ENCODE measurements at regions not wholly inside any gene's neighbourhood (a gene's known extent, or its start where the extent isn't known, plus 50 kb on each side); places are given as distances from the start of the nearest gene placed in this dataset.

- TF ChIP-seq, protein P1, sequence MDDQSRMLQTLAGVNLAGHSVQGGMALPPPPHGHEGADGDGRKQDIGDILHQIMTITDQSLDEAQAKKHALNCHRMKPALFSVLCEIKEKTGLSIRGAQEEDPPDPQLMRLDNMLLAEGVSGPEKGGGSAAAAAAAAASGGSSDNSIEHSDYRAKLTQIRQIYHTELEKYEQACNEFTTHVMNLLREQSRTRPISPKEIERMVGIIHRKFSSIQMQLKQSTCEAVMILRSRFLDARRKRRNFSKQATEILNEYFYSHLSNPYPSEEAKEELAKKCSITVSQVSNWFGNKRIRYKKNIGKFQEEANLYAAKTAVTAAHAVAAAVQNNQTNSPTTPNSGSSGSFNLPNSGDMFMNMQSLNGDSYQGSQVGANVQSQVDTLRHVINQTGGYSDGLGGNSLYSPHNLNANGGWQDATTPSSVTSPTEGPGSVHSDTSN (IDR thresholded peaks at IDR 0.05) = no peak
- no peak for TF ChIP-seq NFIC (IDR thresholded peaks at IDR 0.05; ENCODE audit: borderline replicate concordance)
- TF ChIP-seq TAF1 (IDR thresholded peaks at IDR 0.05; ENCODE audit: borderline replicate concordance, low read depth, low read length) = no peak
- TF ChIP-seq NRF1 (IDR thresholded peaks at IDR 0.05; ENCODE audit: low read depth, low read length) = no peak
- no peak for TF ChIP-seq POLR2AphosphoS5 (IDR thresholded peaks at IDR 0.05; ENCODE audit: low read depth, low read length)
- no peak for TF ChIP-seq RXRA (IDR thresholded peaks at IDR 0.05; ENCODE audit: borderline replicate concordance, low read depth)
- no peak for TF ChIP-seq SMC3 (IDR thresholded peaks at IDR 0.05; ENCODE audit: low read depth, low read length)
Measured at GRCh38 chr16:51031598-51031997, 119.5 kb downstream of the SALL1 start (continued).

- Histone ChIP-seq H4K20me1 (ENCODE audit: insufficient read depth) (no peaks in the 10 kb centered on the region), H3K79me2 (ENCODE audit: insufficient read depth) (no peaks in the 10 kb centered on the region), H2AFZ (ENCODE audit: low read depth) (no peak overlapping the region), H3K4me3 (ENCODE audit: low read depth in 2 of 2, low read length in 1 of 2) (no peak overlapping the region), H3K9me2 (no peaks in the 10 kb centered on the region), H3K9me3 (no peaks in the 10 kb centered on the region), H3K4me2 (no peak overlapping the region), H3K27me3 (ENCODE audit: insufficient read depth) (no peaks in the 10 kb centered on the region), H3K4me1 (ENCODE audit: control insufficient read depth in 1 of 2, insufficient read depth in 2 of 2, low read depth in 1 of 2, low read length in 1 of 2) (no peaks in the 10 kb centered on the region), H3K27ac (ENCODE audit: low read depth in 2 of 2, low read length in 1 of 2) (no peak overlapping the region), H3F3A (replicated peaks; ENCODE audit: insufficient read depth) (no peaks in the 10 kb centered on the region), H3K36me3 (replicated peaks in 1 of 2; ENCODE audit: control insufficient read depth in 1 of 2, insufficient read depth in 2 of 2, low read length in 1 of 2) (no peaks in the 10 kb centered on the region), H3K9ac (no peak overlapping the region)
- WGBS (ENCODE audit: low lambda C conversion rate) = 3% methylated on average over 4 of the region's 4 CpGs
- TF ChIP-seq FOXJ3 (CRISPR knock-in tag; IDR thresholded peaks at IDR 0.05) (no peak), TEAD4 (IDR thresholded peaks at IDR 0.05; ENCODE audit: borderline replicate concordance, insufficient read depth) (no peak), GABPA (IDR thresholded peaks at IDR 0.05; ENCODE audit: low read depth) (no peak), USF2 (IDR thresholded peaks at IDR 0.05; ENCODE audit: borderline replicate concordance, low read depth, low read length) (no peak), SMC3 (IDR thresholded peaks at IDR 0.05; ENCODE audit: low read depth, low read length) (no peak), REST (IDR thresholded peaks at IDR 0.05; ENCODE audit: low read depth, low read length) (no peak), RAD21 (IDR thresholded peaks at IDR 0.05; ENCODE audit: low read length) (no peak), CHD2 (IDR thresholded peaks at IDR 0.05; ENCODE audit: low read length, partially characterized antibody) (no peak), GATA2 (CRISPR knock-in tag; IDR thresholded peaks at IDR 0.05) (no peak), FOSL2 (IDR thresholded peaks at IDR 0.05; ENCODE audit: borderline replicate concordance, low read depth) (no peak), EP300 (IDR thresholded peaks at IDR 0.05; ENCODE audit: borderline replicate concordance in 1 of 2, low read depth in 1 of 2, low read length in 1 of 2) (no peak), JUND (IDR thresholded peaks at IDR 0.05) (no peak), USF1 (IDR thresholded peaks at IDR 0.05; ENCODE audit: borderline replicate concordance, low read depth) (no peak), EZH2phosphoT487 (IDR thresholded peaks at IDR 0.05; ENCODE audit: borderline replicate concordance, low read depth) (no peak), CTCF (IDR thresholded peaks at IDR 0.05) (no peak), YY1 (IDR thresholded peaks at IDR 0.05; ENCODE audit: low read depth) (no peak), NFIC (IDR thresholded peaks at IDR 0.05; ENCODE audit: borderline replicate concordance) (no peak), MEF2A (IDR thresholded peaks at IDR 0.05; ENCODE audit: borderline replicate concordance, low read depth) (no peak)
- TF ChIP-seq, protein P2, sequence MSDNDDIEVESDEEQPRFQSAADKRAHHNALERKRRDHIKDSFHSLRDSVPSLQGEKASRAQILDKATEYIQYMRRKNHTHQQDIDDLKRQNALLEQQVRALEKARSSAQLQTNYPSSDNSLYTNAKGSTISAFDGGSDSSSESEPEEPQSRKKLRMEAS (IDR thresholded peaks at IDR 0.05; ENCODE audit: low read depth) = no peak
- CTCF ChIA-PET = interaction anchor here (0.6 kb wide), 1 partner anchor 183 kb away, joined by 3 read pairs; no protein-coding TSS in a partner anchor
- DNase-seq = no peak
- POLR2A ChIA-PET = no interaction called here
Measured at GRCh38 chr16:51030516-51030915, 120.6 kb downstream of the SALL1 start.

All from SK-N-SH (cell line).